ENCODE measurements at regions not wholly inside any gene's neighbourhood (a gene's known extent, or its start where the extent isn't known, plus 50 kb on each side); places are given as distances from the start of the nearest gene placed in this dataset.
A peak's percentile ranks its signal among the peaks of the same experiment; 100 is the strongest.

DNA sequence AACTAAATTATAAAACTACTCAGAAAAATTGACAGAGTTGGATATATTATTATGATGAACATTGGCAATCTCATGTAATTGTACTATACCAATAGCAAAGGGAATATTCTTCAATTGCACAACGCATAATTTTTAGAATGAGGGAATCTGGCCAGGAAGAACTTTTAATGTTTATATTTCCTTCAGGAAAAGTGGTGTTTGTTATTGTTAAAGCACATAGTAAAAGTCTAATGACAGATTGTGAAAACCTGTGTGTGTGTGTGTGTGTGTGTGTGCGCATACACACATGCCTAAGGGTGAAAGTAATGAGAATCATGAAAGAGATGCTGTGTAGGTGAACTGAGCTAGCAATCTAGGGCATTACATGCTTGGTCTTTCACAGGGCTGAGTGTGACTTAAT lies 877.7 kb downstream of the SLC6A15 start:
- TF ChIP-seq, protein P1, sequence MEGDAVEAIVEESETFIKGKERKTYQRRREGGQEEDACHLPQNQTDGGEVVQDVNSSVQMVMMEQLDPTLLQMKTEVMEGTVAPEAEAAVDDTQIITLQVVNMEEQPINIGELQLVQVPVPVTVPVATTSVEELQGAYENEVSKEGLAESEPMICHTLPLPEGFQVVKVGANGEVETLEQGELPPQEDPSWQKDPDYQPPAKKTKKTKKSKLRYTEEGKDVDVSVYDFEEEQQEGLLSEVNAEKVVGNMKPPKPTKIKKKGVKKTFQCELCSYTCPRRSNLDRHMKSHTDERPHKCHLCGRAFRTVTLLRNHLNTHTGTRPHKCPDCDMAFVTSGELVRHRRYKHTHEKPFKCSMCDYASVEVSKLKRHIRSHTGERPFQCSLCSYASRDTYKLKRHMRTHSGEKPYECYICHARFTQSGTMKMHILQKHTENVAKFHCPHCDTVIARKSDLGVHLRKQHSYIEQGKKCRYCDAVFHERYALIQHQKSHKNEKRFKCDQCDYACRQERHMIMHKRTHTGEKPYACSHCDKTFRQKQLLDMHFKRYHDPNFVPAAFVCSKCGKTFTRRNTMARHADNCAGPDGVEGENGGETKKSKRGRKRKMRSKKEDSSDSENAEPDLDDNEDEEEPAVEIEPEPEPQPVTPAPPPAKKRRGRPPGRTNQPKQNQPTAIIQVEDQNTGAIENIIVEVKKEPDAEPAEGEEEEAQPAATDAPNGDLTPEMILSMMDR (IDR thresholded peaks at IDR 0.05): no peak
- TF ChIP-seq POLR2A (IDR thresholded peaks at IDR 0.05) (no peak), EP300 (IDR thresholded peaks at IDR 0.05) (no peak), POLR2AphosphoS5 (IDR thresholded peaks at IDR 0.05) (peak in 1 of 4 donors; percentile 8)

Data from sigmoid colon (tissue), 4 donors.